IMR-90 (cell line): ENCODE measurements at regions not wholly inside any gene's neighbourhood (a gene's known extent, or its start where the extent isn't known, plus 50 kb on each side); places are given as distances from the start of the nearest gene placed in this dataset.

Experiments used
- ATAC-seq: fragments of 200-7000 bp; cut with Tn5 transposase; 2 replicates; pipeline ENCODE4 v1.9.1; 2020; ENCODE audit warnings: low read depth, mild to moderate bottlenecking, moderate library complexity
- BruUV-seq: library from RNA; stranded (reverse); fragments of 400-500 nt; replicated peaks from 2 replicates; lab custom pipeline; 2021; lab: Mats Ljungman, UMichigan
- CTCF ChIA-PET: fragments of 300-600 bp; formaldehyde crosslinking; extraction: SDS; loops from one replicate; lab custom pipeline; 2021; ENCODE audit warnings: antibody characterized with exemption; lab: Yijun Ruan, JAX
- POLR2A ChIA-PET: fragments of 300-600 bp; sonication (Branson Sonifier 250); formaldehyde crosslinking; loops from one replicate; lab custom pipeline; 2022; ENCODE audit warnings: antibody characterized with exemption; ENCODE audit not compliant: unreplicated experiment; lab: Charles Lee
- DNase-seq: peaks from one replicate; pipeline ENCODE4 v3.0.0; 2013
- H2AFZ ChIP-seq: replicated peaks from 2 replicates; pipeline ENCODE3; 2013; ENCODE audit warnings: low read length, mild to moderate bottlenecking; ENCODE audit not compliant: poor library complexity
- H2AK5ac ChIP-seq: 2 replicates; pipeline ENCODE4 v1.6.1; 2013; ENCODE audit warnings: low read depth, low read length, inconsistent platforms
- H2AK9ac ChIP-seq: replicated peaks from 2 replicates; pipeline ENCODE3; 2013; ENCODE audit warnings: mild to moderate bottlenecking, low read depth, low read length, moderate library complexity; ENCODE audit not compliant: poor library complexity
- H2BK120ac ChIP-seq: 2 replicates; pipeline ENCODE4 v1.6.1; 2013; ENCODE audit warnings: low read depth, low read length, inconsistent platforms
- H2BK15ac ChIP-seq: 3 replicates; pipeline ENCODE4 v1.6.1; 2013; ENCODE audit warnings: low read depth, low read length, inconsistent platforms
- H2BK20ac ChIP-seq: 2 replicates; pipeline ENCODE4 v1.6.1; 2013; ENCODE audit warnings: low read depth, mild to moderate bottlenecking, inconsistent platforms, low read length, moderate library complexity
- H2BK5ac ChIP-seq: 2 replicates; pipeline ENCODE4 v1.6.1; 2013; ENCODE audit warnings: mild to moderate bottlenecking, low read depth, low read length, inconsistent platforms; ENCODE audit not compliant: poor library complexity, severe bottlenecking
- H3K14ac ChIP-seq: replicated peaks from 2 replicates; pipeline ENCODE4 v1.6.1; 2013; ENCODE audit warnings: low read depth, low read length, inconsistent platforms
- H3K18ac ChIP-seq: 2 replicates; pipeline ENCODE4 v1.6.1; 2013; ENCODE audit warnings: low read depth, low read length, control low read depth
- H3K23ac ChIP-seq: 2 replicates; pipeline ENCODE4 v1.6.1; 2013; ENCODE audit warnings: low read depth, low read length, inconsistent platforms
- H3K27ac ChIP-seq: 2 replicates; pipeline ENCODE4 v1.5.1; 2013; ENCODE audit warnings: mild to moderate bottlenecking, control low read depth, low read length; ENCODE audit not compliant: insufficient read depth
- H3K27me3 ChIP-seq: 2 replicates; pipeline ENCODE4 v1.6.1; 2013; ENCODE audit warnings: low read length; ENCODE audit not compliant: control insufficient read depth, insufficient read depth
- H3K36me3 ChIP-seq: 2 replicates; pipeline ENCODE4 v1.6.1; 2013; ENCODE audit warnings: low read length, mixed read lengths; ENCODE audit not compliant: control insufficient read depth, insufficient read depth
- H3K4ac ChIP-seq: 2 replicates; pipeline ENCODE4 v1.6.1; 2013; ENCODE audit warnings: low read depth, low read length, inconsistent platforms
- H3K4me1 ChIP-seq: 2 replicates; pipeline ENCODE4 v1.6.1; 2013; ENCODE audit warnings: low read length, mixed read lengths; ENCODE audit not compliant: control insufficient read depth, insufficient read depth
- H3K4me2 ChIP-seq: 2 replicates; pipeline ENCODE4 v1.6.1; 2013; ENCODE audit warnings: low read depth, mild to moderate bottlenecking, control low read depth, low read length, moderate library complexity
- H3K4me3 ChIP-seq: 2 replicates; pipeline ENCODE4 v1.5.1; 2013; ENCODE audit warnings: low read depth, mild to moderate bottlenecking, control low read depth, low read length, moderate library complexity; ENCODE audit not compliant: insufficient read depth
- H3K56ac ChIP-seq: 2 replicates; pipeline ENCODE4 v1.6.1; 2013; ENCODE audit warnings: low read length, inconsistent platforms; ENCODE audit not compliant: insufficient read depth; ENCODE audit errors: extremely low read depth
- H3K79me1 ChIP-seq, 2 experiments: 2 replicates each; pipeline ENCODE4 v1.6.1; 2013; ENCODE audit warnings: low read length in 2 of 2, inconsistent platforms in 1 of 2, low read depth in 1 of 2
- H3K9ac ChIP-seq: 2 replicates; pipeline ENCODE4 v1.6.1; 2013; ENCODE audit warnings: low read depth, low read length, control low read depth
- H3K9me1 ChIP-seq: 2 replicates; pipeline ENCODE4 v1.6.1; 2013; ENCODE audit warnings: low read length, inconsistent platforms; ENCODE audit not compliant: insufficient read depth
- H3K9me3 ChIP-seq: 2 replicates; pipeline ENCODE4 v1.6.1; 2013; ENCODE audit warnings: low read length; ENCODE audit not compliant: control insufficient read depth, insufficient read depth
- H4K20me1 ChIP-seq: 2 replicates; pipeline ENCODE4 v1.6.1; 2013; ENCODE audit warnings: low read length, inconsistent platforms; ENCODE audit not compliant: insufficient read depth
- H4K5ac ChIP-seq: 2 replicates; pipeline ENCODE4 v1.6.1; 2013; ENCODE audit warnings: mild to moderate bottlenecking, low read depth, low read length, control low read depth
- H4K8ac ChIP-seq, 2 experiments: 2 replicates each; pipeline ENCODE4 v1.6.1; 2013; ENCODE audit warnings: low read depth in 2 of 2, low read length in 2 of 2, control low read depth in 1 of 2, inconsistent platforms in 1 of 2
- H4K91ac ChIP-seq: 2 replicates; pipeline ENCODE4 v1.6.1; 2013; ENCODE audit warnings: low read depth, low read length, inconsistent platforms; ENCODE audit not compliant: insufficient read depth
- BHLHE40 ChIP-seq: fragments of 150-350 bp; IDR thresholded peaks from 2 replicates; pipeline ENCODE4 v1.6.1; 2016; ENCODE audit warnings: mild to moderate bottlenecking, low read depth, low read length
- CEBPB ChIP-seq: IDR thresholded peaks from 2 replicates; pipeline ENCODE4 v1.6.1; 2012; ENCODE audit warnings: low read depth, low read length, improper control_type of control experiment
- ELK1 ChIP-seq: fragments of 150-350 bp; IDR thresholded peaks from 2 replicates; pipeline ENCODE4 v1.6.1; 2016; ENCODE audit warnings: low read depth, mild to moderate bottlenecking, low read length, moderate library complexity, borderline replicate concordance
- FOS ChIP-seq: fragments of 150-350 bp; IDR thresholded peaks from 2 replicates; pipeline ENCODE4 v1.6.1; 2016; ENCODE audit warnings: low read depth, low read length
- MAFK ChIP-seq: IDR thresholded peaks from 2 replicates; pipeline ENCODE4 v1.6.1; 2012; ENCODE audit warnings: low read depth, low read length, improper control_type of control experiment
- MXI1 ChIP-seq: IDR thresholded peaks from 2 replicates; pipeline ENCODE4 v1.6.1; 2012; ENCODE audit warnings: low read depth, mild to moderate bottlenecking, low read length, moderate library complexity, borderline replicate concordance
- NFE2L2 ChIP-seq: fragments of 150-350 bp; IDR thresholded peaks from 2 replicates; pipeline ENCODE4 v1.6.1; 2016; ENCODE audit warnings: low read depth, mild to moderate bottlenecking, low read length
- POLR2A ChIP-seq: IDR thresholded peaks from 2 replicates; pipeline ENCODE4 v1.6.1; 2012; ENCODE audit warnings: mild to moderate bottlenecking, low read depth, low read length
- RAD21 ChIP-seq: IDR thresholded peaks from 2 replicates; pipeline ENCODE4 v1.6.1; 2012; ENCODE audit warnings: low read length, improper control_type of control experiment
- RCOR1 ChIP-seq: IDR thresholded peaks from 2 replicates; pipeline ENCODE4 v1.6.1; 2012; ENCODE audit warnings: mild to moderate bottlenecking, low read length, improper control_type of control experiment; ENCODE audit not compliant: insufficient replicate concordance
- RFX5 ChIP-seq: IDR thresholded peaks from 2 replicates; pipeline ENCODE4 v1.8.0; 2012; ENCODE audit warnings: low read depth, mild to moderate bottlenecking, low read length, moderate library complexity
- SMC3 ChIP-seq: fragments of 150-350 bp; IDR thresholded peaks from 2 replicates; pipeline ENCODE4 v1.6.1; 2016; ENCODE audit warnings: low read depth, mild to moderate bottlenecking, antibody characterized with exemption, low read length, moderate library complexity
- WGBS, 2 experiments: methylation state at CpG; one replicate each; pipeline versions ENCODE4 v1.1.5 to v1.1.7; 2013; ENCODE audit warnings: missing lambda C conversion rate in 2 of 2; ENCODE audit not compliant: insufficient read length in 1 of 2; ENCODE audit errors: extremely low coverage in 2 of 2; 5-methylcytosine and 5-hydroxymethylcytosine counted together
- dilution Hi-C: fragments of 300-500 bp; cut with HindIII; formaldehyde crosslinking; loops from one replicate; pipeline ENCODE4 v1.14.3; 2018; ENCODE audit warnings: low sequenced_read_pairs; ENCODE audit not compliant: unreplicated experiment
- in situ Hi-C: fragments of 300-500 bp; cut with MboI; formaldehyde crosslinking; loops from 3 replicates; pipeline ENCODE4 v1.14.3; 2019; ENCODE audit warnings: low sequenced_read_pairs, inconsistent platforms, mixed read lengths
- intact Hi-C: fragments of 100-400 bp; cut with micrococcal nuclease; formaldehyde crosslinking; loops from 2 replicates; pipeline ENCODE4 v1.10.0; 2022
- TF ChIP-seq, protein P1 (sequence below): fragments of 150-350 bp; IDR thresholded peaks from 2 replicates; pipeline ENCODE4 v1.6.1; 2017; ENCODE audit warnings: mild to moderate bottlenecking, antibody characterized with exemption, low read length, low read depth

DNA sequence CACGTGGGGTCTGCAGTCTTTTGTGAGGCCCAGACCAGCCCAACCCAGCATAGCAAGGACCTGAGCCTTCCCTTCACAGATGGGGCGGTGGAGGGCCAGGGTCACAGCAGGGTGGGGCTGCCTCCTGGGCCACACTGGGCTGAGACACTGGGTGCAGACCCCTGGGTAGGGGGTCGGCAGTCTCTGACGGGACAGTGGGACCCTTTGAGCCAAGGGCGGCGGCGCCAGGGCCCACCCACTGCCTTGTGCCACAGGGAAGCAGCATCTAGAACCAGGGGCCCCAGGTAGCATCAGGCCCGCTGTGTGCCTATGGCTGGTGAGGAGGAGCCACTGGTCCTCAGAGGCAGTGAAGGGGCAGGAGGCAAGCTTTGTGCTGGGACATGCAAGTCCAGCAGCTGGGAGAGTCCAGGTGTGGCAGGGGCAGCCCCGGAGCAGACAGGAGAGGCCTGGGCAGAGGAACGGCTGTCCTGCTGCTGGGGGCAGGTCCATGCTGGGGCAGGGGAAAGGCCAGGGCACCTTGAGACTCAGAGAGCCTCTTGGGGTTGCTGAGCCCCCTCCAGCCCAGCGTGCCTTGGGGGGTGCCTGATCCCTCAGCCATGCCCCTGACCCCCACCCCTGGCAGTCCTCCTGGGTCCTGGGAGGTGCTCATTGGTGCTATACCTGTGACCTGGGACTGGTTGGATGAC is 131.3 kb upstream of the NKX1-1 start:
- POLR2A ChIA-PET: no interaction called here
- Histone ChIP-seq H2BK120ac (no peak overlapping the region), H3K27me3 (peaks cover 35% of the 10 kb centered on the region; the same call in 1 of the 2 replicates), H3K9me1 (no peaks in the 10 kb centered on the region), H3K36me3 (no peaks in the 10 kb centered on the region), H2BK15ac (no peak overlapping the region), H3K18ac (no peak overlapping the region), H2AK5ac (no peak overlapping the region), H3K56ac (no peak overlapping the region), H3K4me2 (no peak overlapping the region), H4K5ac (no peak overlapping the region), H2AK9ac (no peak overlapping the region), H4K91ac (no peak overlapping the region), H2AFZ (no peak overlapping the region), H3K27ac (no peak overlapping the region), H3K9ac (no peak overlapping the region), H4K20me1 (no peaks in the 10 kb centered on the region), H3K4me1 (no peaks in the 10 kb centered on the region), H3K23ac (no peak overlapping the region), H3K9me3 (no peaks in the 10 kb centered on the region), H3K4me3 (no peak overlapping the region), H3K14ac (no peak overlapping the region), H3K4ac (no peak overlapping the region), H2BK5ac (no peak overlapping the region), H4K8ac (no peak overlapping the region), H2BK20ac (no peak overlapping the region), H3K79me1 (no peaks in the 10 kb centered on the region)
- WGBS, 2 experiments: 67% methylated on average over 3 of the region's 11 CpGs; no CpG with 5 or more reads in 1 of the 2 experiments
- TF ChIP-seq RCOR1: no peak
- no peak for TF ChIP-seq POLR2A
- TF ChIP-seq CEBPB: no peak
- no peak for TF ChIP-seq ELK1
- TF ChIP-seq MAFK: no peak
- TF ChIP-seq RAD21: no peak
- TF ChIP-seq FOS: no peak
- TF ChIP-seq NFE2L2: no peak
- TF ChIP-seq, protein P1, sequence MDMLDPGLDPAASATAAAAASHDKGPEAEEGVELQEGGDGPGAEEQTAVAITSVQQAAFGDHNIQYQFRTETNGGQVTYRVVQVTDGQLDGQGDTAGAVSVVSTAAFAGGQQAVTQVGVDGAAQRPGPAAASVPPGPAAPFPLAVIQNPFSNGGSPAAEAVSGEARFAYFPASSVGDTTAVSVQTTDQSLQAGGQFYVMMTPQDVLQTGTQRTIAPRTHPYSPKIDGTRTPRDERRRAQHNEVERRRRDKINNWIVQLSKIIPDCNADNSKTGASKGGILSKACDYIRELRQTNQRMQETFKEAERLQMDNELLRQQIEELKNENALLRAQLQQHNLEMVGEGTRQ: no peak
- TF ChIP-seq RFX5: no peak
- TF ChIP-seq SMC3: no peak
- no peak for TF ChIP-seq BHLHE40
- TF ChIP-seq MXI1: no peak
- intact Hi-C loops (no loop called here), dilution Hi-C loops (no loop called here), in situ Hi-C loops (no loop called here)
- DNase-seq (no peak), ATAC-seq (no peak)
- CTCF ChIA-PET: no interaction called here
- BruUV-seq: no TSS peak
